ENCODE measurements at regions not wholly inside any gene's neighbourhood (a gene's known extent, or its start where the extent isn't known, plus 50 kb on each side); places are given as distances from the start of the nearest gene placed in this dataset.

GRCh38 chr20:61125546-61126180 is 126.4 kb upstream of the CDH4 start:
- ATAC-seq (no peak), FAIRE-seq (no peak), DNase-seq (ENCODE audit: low read depth in 1 of 2, low spot score in 1 of 2) (no peak)
- ChIA-PET POLR2A (no interaction called here), CTCF (interaction anchor here (1.4 to 2.3 kb wide), 2 partner anchors 61 to 274 kb away, joined by 3 to 11 read pairs; no protein-coding TSS in a partner anchor)
- H3K4me1 ChIP-seq = peaks cover 25% of the 10 kb centered on the region
- no peaks in the 10 kb centered on the region for H3K9me3 ChIP-seq
- no peak overlapping the region for H3K4me3 ChIP-seq
- TF ChIP-seq ZSCAN20 (CRISPR knock-in tag; IDR thresholded peaks at IDR 0.05) (no peak), NR3C1 (IDR thresholded peaks at IDR 0.05) (no peak), HMGXB4 (CRISPR knock-in tag; IDR thresholded peaks at IDR 0.05; ENCODE audit: borderline replicate concordance) (no peak), MAFK (IDR thresholded peaks at IDR 0.05; ENCODE audit: partially characterized antibody) (peak; percentile 6), EHF (CRISPR knock-in tag; IDR thresholded peaks at IDR 0.05) (no peak)
- H3K4me2 ChIP-seq = no peak overlapping the region
- H3K27ac ChIP-seq = peak overlapping the region in 1 of 2 experiments; percentile 56; a peak in 3 of 6 replicates
- WGBS (ENCODE audit: missing lambda C conversion rate) = 92% methylated on average over 14 of the region's 14 CpGs

- FAIRE-seq = no peak
- Histone ChIP-seq H3K4me2 (no peak overlapping the region), H3K27ac (peak overlapping the region; percentile 21 to 76; a peak in 5 of 6 replicates), H3K4me3 (no peak overlapping the region), H3K4me1 (peaks cover 17% of the 10 kb centered on the region), H3K9me3 (no peaks in the 10 kb centered on the region)
- WGBS (ENCODE audit: missing lambda C conversion rate) = 88% methylated on average over 20 of the region's 21 CpGs
- CTCF ChIA-PET = interaction anchor here (0.6 to 2.3 kb wide), 3 partner anchors 60 to 275 kb away, joined by 3 to 11 read pairs (median 3); no protein-coding TSS in a partner anchor
- POLR2A ChIA-PET = interaction anchor here (1.5 kb wide), 1 partner anchor 8 kb away, joined by 3 read pairs; no protein-coding TSS in a partner anchor
- no peak for ATAC-seq
- DNase-seq (ENCODE audit: low read depth in 1 of 2, low spot score in 1 of 2) = no peak
- TF ChIP-seq EP300 (IDR thresholded peaks at IDR 0.05) (no peak), EHMT2 (IDR thresholded peaks at IDR 0.05; ENCODE audit: low read depth) (no peak), BCL3 (IDR thresholded peaks at IDR 0.05) (no peak), ZC3H11A (IDR thresholded peaks at IDR 0.05) (peak; percentile 46), HOXA7 (CRISPR knock-in tag; IDR thresholded peaks at IDR 0.05) (no peak), MAFK (IDR thresholded peaks at IDR 0.05; ENCODE audit: partially characterized antibody) (no peak), POLR2A (IDR thresholded peaks at IDR 0.05; ENCODE audit: low read length) (no peak)
Observed at GRCh38 chr20:61126369-61127195, 125.5 kb upstream of the CDH4 start.

- Histone ChIP-seq H3K4me2 (peak overlapping the region; percentile 37), H3K4me1 (peaks cover 17% of the 10 kb centered on the region), H3K9me3 (no peaks in the 10 kb centered on the region), H3K27ac (peak overlapping the region; percentile 21 to 76), H3K4me3 (no peak overlapping the region)
- POLR2A ChIA-PET = interaction anchor here (1.5 kb wide), 1 partner anchor 9 kb away, joined by 3 read pairs; no protein-coding TSS in a partner anchor
- DNase-seq (ENCODE audit: low read depth in 1 of 2, low spot score in 1 of 2) (peak; percentile 48 to 88), FAIRE-seq (no peak), ATAC-seq (peak; percentile 93 to 96)
- TF ChIP-seq MAX (IDR thresholded peaks at IDR 0.05) = peak; percentile 52; the same call in 1 of the 2 replicates
- no peak for TF ChIP-seq FOSL2 (IDR thresholded peaks at IDR 0.05)
- peak; percentile 51 for TF ChIP-seq FOSL2 (CRISPR knock-in tag; IDR thresholded peaks at IDR 0.05)
- TF ChIP-seq REST (IDR thresholded peaks at IDR 0.05) = no peak
- whole genome bisulfite sequencing (ENCODE audit: missing lambda C conversion rate) = 46% methylated on average over 12 of the region's 12 CpGs
- CTCF ChIA-PET = interaction anchor here (0.6 to 2.3 kb wide), 2 partner anchors 9 to 180 kb away, joined by 3 to 7 read pairs; no protein-coding TSS in a partner anchor
Observed at GRCh38 chr20:61127311-61128039, 124.6 kb upstream of the CDH4 start.
